Stomach (tissue), 4 donors: ENCODE measurements at regions not wholly inside any gene's neighbourhood (a gene's known extent, or its start where the extent isn't known, plus 50 kb on each side); places are given as distances from the start of the nearest gene placed in this dataset.

Experiments used
- EP300 ChIP-seq: sonication (generic); formaldehyde crosslinking; IDR thresholded peaks from one replicate; pipeline ENCODE4 v1.6.1; 2017; ENCODE audit warnings: antibody characterized with exemption
- POLR2A ChIP-seq, 4 donors: fragments of 450-650 bp; IDR thresholded peaks; one replicate each; pipeline ENCODE4 v1.6.1; 2016; ENCODE audit warnings: antibody characterized with exemption in 4 of 4, control low read depth in 2 of 4, mild to moderate bottlenecking in 1 of 4, moderate library complexity in 1 of 4
- TF ChIP-seq, protein P1 (sequence below), 7 experiments: fragments of 450-650 bp in 4 of 7; fragments of 200-600 bp in 3 of 7; sonication (generic) in 3 of 7; IDR thresholded peaks; one replicate each; pipeline ENCODE4 v1.5.1; 2016 to 2019; ENCODE audit warnings: antibody characterized with exemption in 7 of 7, control low read depth in 2 of 7, mild to moderate bottlenecking in 1 of 7

GRCh38 chr14:61187196-61187905 is 93.8 kb downstream of the TMEM30B start:
- TF ChIP-seq, protein P1, sequence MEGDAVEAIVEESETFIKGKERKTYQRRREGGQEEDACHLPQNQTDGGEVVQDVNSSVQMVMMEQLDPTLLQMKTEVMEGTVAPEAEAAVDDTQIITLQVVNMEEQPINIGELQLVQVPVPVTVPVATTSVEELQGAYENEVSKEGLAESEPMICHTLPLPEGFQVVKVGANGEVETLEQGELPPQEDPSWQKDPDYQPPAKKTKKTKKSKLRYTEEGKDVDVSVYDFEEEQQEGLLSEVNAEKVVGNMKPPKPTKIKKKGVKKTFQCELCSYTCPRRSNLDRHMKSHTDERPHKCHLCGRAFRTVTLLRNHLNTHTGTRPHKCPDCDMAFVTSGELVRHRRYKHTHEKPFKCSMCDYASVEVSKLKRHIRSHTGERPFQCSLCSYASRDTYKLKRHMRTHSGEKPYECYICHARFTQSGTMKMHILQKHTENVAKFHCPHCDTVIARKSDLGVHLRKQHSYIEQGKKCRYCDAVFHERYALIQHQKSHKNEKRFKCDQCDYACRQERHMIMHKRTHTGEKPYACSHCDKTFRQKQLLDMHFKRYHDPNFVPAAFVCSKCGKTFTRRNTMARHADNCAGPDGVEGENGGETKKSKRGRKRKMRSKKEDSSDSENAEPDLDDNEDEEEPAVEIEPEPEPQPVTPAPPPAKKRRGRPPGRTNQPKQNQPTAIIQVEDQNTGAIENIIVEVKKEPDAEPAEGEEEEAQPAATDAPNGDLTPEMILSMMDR (IDR thresholded peaks at IDR 0.05) = no peak
- TF ChIP-seq EP300 (no peak), POLR2A (IDR thresholded peaks at IDR 0.05) (no peak)
